ENCODE measurements at regions not wholly inside any gene's neighbourhood (a gene's known extent, or its start where the extent isn't known, plus 50 kb on each side); places are given as distances from the start of the nearest gene placed in this dataset.

DNA sequence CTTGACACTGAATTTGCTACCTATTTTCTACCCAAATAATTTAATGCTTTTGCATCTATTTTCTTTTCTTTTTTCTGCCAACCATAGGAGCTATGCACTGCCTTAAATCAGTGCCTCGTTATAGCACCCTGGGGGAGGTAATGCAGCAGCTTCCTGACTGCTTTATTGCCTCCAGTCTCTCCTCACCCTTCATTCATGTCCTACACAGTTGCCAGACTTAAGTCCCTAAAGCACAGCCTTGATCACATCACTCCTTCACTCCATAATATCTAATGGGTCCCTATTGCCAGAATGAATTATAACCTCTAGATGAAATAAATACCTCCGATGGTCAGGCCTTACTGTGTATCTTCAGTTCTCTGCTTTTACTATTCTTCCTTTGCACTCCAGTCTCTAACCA, 211.2 kb upstream of the GLRA1 start:
- no peak for ATAC-seq
- ChIA-PET POLR2A (no interaction called here), CTCF (interaction anchor here (1.0 to 1.5 kb wide), 2 partner anchors 8 to 140 kb away, joined by 3 to 4 read pairs; no protein-coding TSS in a partner anchor)
- DNase-seq (ENCODE audit: low read depth in 1 of 2, low spot score in 1 of 2): no peak
- no peaks in the 10 kb centered on the region for H3K9me3 ChIP-seq
- WGBS (ENCODE audit: missing lambda C conversion rate): 24% methylated on average over 2 of the region's 2 CpGs
- no peaks in the 10 kb centered on the region for H3K4me1 ChIP-seq
- no peak for FAIRE-seq
- H3K4me3 ChIP-seq: no peak overlapping the region
- no peak overlapping the region for H3K27ac ChIP-seq
- H3K4me2 ChIP-seq: no peak overlapping the region
- TF ChIP-seq, protein P1, sequence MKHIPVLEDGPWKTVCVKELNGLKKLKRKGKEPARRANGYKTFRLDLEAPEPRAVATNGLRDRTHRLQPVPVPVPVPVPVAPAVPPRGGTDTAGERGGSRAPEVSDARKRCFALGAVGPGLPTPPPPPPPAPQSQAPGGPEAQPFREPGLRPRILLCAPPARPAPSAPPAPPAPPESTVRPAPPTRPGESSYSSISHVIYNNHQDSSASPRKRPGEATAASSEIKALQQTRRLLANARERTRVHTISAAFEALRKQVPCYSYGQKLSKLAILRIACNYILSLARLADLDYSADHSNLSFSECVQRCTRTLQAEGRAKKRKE (CRISPR knock-in tag; IDR thresholded peaks at IDR 0.05; ENCODE audit: low read depth): no peak
- TF ChIP-seq, protein P2, sequence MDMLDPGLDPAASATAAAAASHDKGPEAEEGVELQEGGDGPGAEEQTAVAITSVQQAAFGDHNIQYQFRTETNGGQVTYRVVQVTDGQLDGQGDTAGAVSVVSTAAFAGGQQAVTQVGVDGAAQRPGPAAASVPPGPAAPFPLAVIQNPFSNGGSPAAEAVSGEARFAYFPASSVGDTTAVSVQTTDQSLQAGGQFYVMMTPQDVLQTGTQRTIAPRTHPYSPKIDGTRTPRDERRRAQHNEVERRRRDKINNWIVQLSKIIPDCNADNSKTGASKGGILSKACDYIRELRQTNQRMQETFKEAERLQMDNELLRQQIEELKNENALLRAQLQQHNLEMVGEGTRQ (IDR thresholded peaks at IDR 0.05): no peak
- TF ChIP-seq RCOR1 (IDR thresholded peaks at IDR 0.05; ENCODE audit: low read depth, low read length): no peak
- no peak for TF ChIP-seq RAD21 (conservative IDR thresholded peaks at IDR 0.05 in 1 of 2, IDR thresholded peaks at IDR 0.05 in 1 of 2)
- no peak for TF ChIP-seq JUNB (IDR thresholded peaks at IDR 0.05)
- TF ChIP-seq HOXA7 (CRISPR knock-in tag; IDR thresholded peaks at IDR 0.05): no peak
- no peak for TF ChIP-seq KDM1A (IDR thresholded peaks at IDR 0.05; ENCODE audit: low read depth)
- TF ChIP-seq GATA3 (IDR thresholded peaks at IDR 0.05; ENCODE audit: borderline replicate concordance): no peak

DNA sequence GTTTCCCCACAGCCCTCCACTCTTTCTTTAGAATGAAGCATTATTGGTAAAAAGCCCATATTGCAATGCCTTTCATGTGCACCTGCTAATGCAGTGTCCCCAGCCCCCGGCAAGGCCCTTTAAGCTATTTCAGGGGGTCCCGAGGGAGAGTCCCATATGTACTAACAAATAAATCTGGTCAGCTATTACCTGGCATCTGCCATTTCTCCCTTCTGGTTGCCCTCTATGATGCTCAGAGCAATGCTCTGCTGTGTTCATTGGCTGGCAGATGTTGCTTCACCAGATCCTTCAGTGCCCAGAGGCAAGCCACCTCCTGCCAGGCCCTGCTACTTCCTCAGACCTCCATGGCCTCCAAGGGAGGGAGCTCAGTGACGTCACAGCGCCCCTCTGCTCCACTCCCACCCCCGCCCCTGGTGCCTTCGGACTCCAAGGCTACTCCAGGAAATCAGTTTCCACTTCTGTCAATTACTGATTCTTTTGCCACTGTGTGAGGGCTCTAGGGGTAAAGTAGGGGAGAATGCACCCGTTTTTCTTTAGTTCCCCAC, 201.1 kb upstream of the GLRA1 start:
- H3K4me2 ChIP-seq: no peak overlapping the region
- no peak for FAIRE-seq
- WGBS (ENCODE audit: missing lambda C conversion rate): 2% methylated on average over 5 of the region's 7 CpGs
- ChIA-PET CTCF (interaction anchor here (3.5 kb wide), 1 partner anchor 18 kb away, joined by 12 read pairs; no protein-coding TSS in a partner anchor), POLR2A (no interaction called here)
- H3K4me1 ChIP-seq: no peaks in the 10 kb centered on the region
- ATAC-seq: no peak
- TF ChIP-seq POLR2AphosphoS2 (conservative IDR thresholded peaks at IDR 0.05; ENCODE audit: low read length) (no peak), GATA3 (IDR thresholded peaks at IDR 0.05; ENCODE audit: borderline replicate concordance) (no peak), MAZ (IDR thresholded peaks at IDR 0.05; ENCODE audit: borderline replicate concordance, low read depth, low read length) (no peak), BHLHE40 (IDR thresholded peaks at IDR 0.05; ENCODE audit: low read depth, low read length) (no peak), HOXB13 (CRISPR knock-in tag; IDR thresholded peaks at IDR 0.05; ENCODE audit: low read depth) (no peak), NPAS2 (CRISPR knock-in tag; IDR thresholded peaks at IDR 0.05; ENCODE audit: borderline replicate concordance) (no peak), CHD2 (IDR thresholded peaks at IDR 0.05; ENCODE audit: low read length, partially characterized antibody) (no peak), FOSL2 (IDR thresholded peaks at IDR 0.05) (no peak), FOSL2 (CRISPR knock-in tag; IDR thresholded peaks at IDR 0.05) (no peak), HOXA7 (CRISPR knock-in tag; IDR thresholded peaks at IDR 0.05) (no peak), MYC (IDR thresholded peaks at IDR 0.05; ENCODE audit: borderline replicate concordance, low read length) (no peak)
- TF ChIP-seq, protein P3, sequence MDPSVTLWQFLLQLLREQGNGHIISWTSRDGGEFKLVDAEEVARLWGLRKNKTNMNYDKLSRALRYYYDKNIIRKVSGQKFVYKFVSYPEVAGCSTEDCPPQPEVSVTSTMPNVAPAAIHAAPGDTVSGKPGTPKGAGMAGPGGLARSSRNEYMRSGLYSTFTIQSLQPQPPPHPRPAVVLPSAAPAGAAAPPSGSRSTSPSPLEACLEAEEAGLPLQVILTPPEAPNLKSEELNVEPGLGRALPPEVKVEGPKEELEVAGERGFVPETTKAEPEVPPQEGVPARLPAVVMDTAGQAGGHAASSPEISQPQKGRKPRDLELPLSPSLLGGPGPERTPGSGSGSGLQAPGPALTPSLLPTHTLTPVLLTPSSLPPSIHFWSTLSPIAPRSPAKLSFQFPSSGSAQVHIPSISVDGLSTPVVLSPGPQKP (IDR thresholded peaks at IDR 0.05; ENCODE audit: low read depth, low read length): no peak
- TF ChIP-seq, protein P2 (IDR thresholded peaks at IDR 0.05): no peak
- TF ChIP-seq, protein P4, sequence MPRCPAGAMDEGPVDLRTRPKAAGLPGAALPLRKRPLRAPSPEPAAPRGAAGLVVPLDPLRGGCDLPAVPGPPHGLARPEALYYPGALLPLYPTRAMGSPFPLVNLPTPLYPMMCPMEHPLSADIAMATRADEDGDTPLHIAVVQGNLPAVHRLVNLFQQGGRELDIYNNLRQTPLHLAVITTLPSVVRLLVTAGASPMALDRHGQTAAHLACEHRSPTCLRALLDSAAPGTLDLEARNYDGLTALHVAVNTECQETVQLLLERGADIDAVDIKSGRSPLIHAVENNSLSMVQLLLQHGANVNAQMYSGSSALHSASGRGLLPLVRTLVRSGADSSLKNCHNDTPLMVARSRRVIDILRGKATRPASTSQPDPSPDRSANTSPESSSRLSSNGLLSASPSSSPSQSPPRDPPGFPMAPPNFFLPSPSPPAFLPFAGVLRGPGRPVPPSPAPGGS (IDR thresholded peaks at IDR 0.05): no peak
- H3K9me3 ChIP-seq: no peaks in the 10 kb centered on the region
- no peak overlapping the region for H3K27ac ChIP-seq
- no peak overlapping the region for H3K4me3 ChIP-seq
- DNase-seq (ENCODE audit: low read depth in 1 of 2, low spot score in 1 of 2): no peak
